Left kidney (tissue), 1 donor: ENCODE measurements at regions not wholly inside any gene's neighbourhood (a gene's known extent, or its start where the extent isn't known, plus 50 kb on each side); places are given as distances from the start of the nearest gene placed in this dataset.

Source experiments
- DNase-seq: peaks from one replicate; pipeline ENCODE4 v3.0.0-alpha.2; 2013

DNA sequence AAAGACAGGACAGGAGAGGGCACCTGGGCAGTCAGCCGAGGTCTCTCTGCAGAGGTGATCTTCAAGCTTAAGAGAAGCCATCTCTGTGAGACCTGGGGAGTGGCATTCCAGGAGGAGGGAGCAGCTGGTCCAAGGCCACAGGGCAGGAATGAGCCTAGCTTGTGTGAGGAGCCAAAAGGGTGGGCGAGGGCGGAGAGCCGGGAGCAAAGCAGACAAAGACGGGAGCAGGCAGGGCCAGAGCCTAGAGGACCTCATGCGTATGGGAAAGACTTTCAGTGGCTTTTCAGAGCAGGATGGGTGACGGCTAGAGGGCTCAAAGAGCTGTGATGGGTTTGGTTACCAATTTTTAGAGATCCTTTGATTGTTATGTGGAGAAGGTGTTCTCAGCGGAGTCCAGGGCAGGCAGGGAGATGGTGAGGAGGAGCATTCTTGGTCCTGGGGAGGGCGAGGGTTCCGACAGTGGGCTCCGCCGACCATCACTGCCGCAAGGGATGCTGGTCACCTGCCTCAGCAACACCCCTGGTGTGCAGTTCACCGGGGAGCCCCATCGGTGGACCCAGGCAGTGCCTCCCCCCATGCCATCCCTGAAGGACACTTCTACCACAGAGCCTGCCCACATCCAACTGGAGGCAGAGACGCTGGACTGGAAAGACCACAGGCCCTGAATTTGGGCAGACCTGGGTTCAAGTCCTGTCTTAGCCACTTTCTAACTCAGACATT lies 122.9 kb upstream of the IRF2BP2 start:
- DNase-seq = no peak

- DNase-seq = no peak
These were observed 122.3 kb upstream of the IRF2BP2 start for GRCh38 chr1:234732260-234732659.

GRCh38 chr1:234731569-234732085 lies 121.6 kb upstream of the IRF2BP2 start:
- no peak for DNase-seq

GRCh38 chr1:234730770-234731568 lies 121.0 kb upstream of the IRF2BP2 start:
- no peak for DNase-seq

DNA sequence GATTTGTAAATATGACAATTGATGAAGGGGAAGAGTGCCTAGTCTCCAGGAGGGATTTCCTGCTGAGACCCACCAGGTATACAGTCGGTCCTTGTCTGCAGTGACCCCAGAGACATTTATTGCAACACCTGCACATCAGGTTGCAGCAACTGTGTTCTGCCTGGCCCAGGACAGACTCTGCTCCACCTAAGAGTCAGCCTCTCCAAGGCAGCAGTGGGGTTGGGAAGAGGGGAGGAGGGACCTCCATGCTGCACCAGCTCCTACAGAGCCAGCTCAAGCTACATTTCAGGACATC lies 120.4 kb upstream of the IRF2BP2 start:
- DNase-seq = no peak

DNA sequence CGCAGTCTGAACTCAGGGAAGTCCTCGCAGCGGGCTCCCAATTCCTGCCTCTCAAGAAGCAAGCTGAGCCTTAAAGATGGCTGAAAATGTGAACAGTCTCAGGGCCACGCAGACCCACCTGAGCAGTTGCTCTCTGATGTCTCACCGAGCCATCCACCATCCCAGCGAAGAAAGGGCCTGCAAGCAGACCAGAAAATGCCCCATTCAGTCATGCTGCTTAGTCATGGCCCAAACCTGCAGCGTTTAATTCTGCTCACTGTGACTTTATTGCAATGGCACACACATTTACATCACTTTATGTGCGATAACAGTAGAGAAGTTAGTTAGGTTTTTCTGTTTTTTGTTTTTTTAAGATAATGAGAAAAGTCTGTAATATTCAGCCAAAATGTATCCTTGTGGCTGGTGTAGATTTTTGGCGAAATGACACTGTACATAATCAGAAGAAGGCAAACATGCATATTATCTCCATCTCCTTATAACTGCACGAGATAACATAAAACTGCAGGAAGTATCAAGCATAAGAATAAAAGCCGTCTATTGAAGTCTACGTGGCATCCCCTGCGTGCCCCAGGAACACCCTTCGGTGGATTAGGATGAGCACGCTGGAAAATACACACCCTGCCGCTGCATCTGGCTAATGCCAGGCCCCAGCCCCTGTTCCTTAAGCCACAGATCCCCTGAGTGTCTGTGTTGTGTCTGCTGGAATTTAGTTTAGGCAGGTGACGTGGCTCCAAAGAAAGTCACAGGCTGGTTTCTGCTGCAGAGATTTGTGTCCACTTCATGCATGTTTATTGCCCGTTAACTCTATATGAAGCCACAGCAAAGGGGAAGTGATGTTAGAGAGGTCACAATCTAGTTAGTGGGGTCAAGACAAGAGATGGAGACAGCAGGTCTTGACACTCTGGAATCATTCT lies 119.8 kb upstream of the IRF2BP2 start:
- no peak for DNase-seq

- no peak for DNase-seq
These were observed 118.8 kb upstream of the IRF2BP2 start for GRCh38 chr1:234728740-234729139.

DNA sequence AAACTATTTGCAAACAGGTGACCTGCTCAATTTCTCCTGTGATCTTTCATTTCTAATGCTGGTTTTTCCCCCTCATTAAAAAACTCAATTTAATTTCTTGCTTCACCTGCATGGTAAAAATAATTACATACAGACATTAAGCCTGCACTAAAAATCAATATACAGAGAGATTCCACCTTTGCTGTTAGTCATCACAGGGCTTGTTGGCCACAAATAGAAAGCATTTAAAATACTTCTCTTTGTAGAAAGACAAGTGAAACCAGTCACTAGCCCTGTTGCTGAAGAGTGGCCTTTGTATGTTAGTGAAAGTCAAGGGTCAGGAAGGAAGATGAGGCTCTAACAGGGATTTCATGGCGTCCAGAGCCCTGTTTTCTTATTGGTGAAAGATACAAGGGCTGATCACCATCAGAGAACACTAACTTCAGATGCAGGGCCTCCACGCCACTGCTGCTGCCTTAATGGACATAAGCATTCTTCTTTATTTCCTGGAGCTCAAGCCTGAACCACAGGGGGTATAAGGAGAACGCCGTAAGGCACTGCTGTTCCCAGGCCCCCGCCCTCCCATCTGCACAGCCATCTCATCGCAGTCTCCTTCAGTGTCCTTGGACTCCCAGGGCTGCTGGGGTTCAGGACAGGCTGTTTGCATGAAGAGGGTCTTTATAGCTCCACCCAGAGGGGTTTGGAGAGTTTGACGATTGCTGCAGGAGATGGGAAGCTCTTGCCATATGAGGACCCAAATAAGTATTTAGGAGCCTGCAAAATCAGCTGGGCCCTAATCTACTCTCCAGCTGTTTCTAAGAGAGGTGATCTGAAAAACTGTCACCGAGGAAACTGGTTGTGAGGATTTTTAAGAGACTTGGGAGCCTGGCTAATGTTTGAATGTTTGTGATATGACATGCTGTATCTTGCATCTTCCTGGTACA lies 117.3 kb upstream of the IRF2BP2 start:
- no peak for DNase-seq

DNA sequence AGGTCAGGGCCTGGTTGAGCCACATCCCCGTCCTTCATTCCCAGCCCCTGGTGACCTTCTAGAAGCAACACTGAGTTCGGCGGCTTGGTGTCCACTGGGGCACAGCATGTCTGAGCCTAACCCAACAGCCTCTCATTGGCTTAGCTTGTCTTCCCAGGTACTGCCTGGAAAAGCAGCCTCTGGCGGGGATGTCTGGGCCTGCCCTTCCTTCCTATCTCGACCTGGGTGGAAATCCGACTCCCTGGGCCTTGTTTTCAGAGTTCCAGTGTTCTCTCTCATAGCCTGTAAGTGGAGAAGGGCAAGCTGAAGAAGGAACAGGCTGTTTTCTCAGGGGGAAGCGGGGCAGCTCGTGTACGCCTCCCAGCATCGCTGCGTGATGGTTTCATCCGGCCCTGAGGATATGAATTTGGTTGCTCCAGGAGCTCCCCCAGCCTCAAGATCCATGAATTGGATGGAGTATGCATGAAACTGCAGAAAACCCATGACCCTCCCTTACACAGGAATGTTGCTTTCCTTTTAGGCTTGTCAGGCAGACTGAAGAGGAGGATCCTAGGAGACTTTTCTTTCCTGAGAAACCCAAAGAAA lies 116.5 kb upstream of the IRF2BP2 start:
- no peak for DNase-seq

DNA sequence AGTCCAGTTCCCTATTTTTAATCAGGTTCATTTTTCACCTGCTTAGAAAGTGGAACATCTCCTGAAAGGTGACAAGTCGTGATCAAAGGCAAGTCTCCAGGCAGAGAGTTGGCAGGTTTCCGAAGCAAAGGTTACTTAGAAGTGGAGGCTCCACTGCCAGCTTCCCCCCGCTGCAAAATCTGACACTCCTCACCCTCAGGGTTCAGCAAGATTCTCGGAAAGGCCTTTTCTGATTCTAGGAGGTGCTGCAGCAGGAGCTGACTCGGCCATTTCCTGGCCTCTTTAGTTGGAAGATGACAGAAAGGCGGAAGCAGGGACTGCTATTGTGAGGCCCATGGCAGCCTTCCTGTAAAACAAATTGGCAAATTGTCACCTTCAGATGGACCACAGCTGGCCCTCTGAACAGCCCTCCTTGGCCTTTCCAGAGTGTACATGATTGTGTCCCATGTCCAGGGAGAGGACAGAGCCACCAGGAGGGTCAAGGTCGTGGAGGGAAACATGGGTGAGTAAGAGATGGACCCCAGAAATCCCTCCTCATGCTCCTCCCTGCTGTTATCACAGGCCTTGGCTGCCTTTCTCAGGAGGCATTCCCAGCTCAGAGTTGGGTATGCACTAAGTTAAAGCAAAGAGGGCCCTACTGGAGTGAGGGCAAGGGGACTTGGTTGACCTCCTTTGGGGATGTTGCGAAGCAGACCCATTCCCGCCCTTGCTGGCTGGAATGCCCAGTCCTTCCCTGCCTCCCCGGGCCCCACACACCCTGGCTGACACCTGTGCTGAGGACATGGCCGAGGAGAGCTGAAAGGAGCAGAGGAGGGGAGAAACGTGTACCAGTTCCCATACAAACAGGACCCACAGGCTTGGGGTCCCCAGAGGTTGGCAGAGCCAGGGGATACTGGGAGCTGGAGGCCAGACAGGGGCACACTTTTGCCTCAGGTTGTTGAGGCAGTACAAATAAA lies 115.5 kb upstream of the IRF2BP2 start:
- DNase-seq = no peak

DNA sequence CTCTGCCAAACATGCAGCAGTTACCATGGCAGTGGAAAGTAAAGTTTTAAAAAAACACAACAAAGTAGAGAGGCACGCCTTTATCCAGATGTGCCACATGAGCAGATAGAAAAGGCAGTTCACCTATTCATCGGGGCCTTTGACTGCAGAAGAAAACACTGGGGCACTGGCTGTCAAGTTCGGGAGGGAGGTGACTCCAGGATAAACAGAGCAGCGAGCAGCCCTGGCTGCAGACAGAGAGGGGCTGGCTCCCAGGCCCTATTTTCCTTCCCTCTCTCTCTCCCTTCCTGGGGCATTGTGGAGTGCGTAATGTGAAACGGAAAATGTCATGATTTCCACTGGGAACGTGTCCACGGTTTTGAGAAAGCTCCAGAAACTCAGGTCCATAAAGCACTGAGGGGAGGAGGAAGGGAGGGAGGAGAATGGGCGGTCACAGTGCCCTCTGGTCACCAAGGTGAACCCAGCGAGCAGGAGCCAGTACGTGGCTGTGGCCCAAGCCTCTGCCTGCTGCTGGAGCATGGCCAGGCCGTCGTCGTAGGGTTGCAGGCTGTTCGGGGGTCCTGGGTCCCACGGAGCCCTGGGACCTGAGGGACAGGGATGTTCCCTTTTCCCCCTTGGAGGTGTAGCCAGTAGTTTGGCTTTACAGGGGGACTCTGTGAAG lies 114.7 kb upstream of the IRF2BP2 start:
- no peak for DNase-seq

GRCh38 chr1:234722904-234723720 lies 113.1 kb upstream of the IRF2BP2 start:
- peak; percentile 73 for DNase-seq

- no peak for DNase-seq
These were observed 112.3 kb upstream of the IRF2BP2 start for GRCh38 chr1:234722270-234722704.

DNA sequence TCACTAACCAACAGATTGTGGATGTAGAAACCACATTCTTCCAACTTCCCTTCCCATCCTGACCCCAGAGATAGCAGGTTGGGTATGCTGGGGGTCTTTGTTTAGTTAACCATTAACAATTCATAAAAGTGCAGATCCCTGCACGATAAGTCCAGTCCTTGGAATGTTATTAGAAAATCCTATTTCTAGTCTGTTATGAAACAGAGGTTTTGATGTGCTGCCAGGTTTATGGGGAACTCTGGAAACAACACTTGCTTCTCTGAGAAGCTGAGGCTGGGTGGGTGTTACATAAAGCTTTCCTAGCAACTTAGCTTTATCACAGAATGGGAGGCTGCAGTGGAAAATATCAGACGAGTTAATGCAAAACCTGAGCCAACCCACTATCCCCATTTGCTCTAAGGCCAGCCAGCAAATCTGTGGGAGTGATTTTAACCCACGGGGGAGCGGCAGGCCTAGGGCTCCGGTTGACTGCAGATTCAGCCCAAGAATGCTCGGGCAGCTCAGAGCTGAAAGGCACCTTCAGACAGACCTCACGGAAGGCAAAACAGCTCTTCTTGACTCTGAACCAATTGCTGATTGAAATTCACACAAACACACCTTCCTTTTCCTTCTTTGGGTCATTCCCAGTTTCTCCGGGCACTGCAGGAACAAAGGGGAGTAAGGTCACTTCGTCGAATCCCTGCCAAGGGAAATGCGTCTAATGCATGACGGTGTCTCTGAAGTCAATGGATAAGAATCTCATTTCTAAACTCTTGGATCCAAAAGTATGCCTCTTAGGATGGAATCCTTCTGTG lies 111.7 kb upstream of the IRF2BP2 start:
- DNase-seq = peak; percentile 85

GRCh38 chr1:234720709-234721441 lies 110.9 kb upstream of the IRF2BP2 start:
- no peak for DNase-seq

DNA sequence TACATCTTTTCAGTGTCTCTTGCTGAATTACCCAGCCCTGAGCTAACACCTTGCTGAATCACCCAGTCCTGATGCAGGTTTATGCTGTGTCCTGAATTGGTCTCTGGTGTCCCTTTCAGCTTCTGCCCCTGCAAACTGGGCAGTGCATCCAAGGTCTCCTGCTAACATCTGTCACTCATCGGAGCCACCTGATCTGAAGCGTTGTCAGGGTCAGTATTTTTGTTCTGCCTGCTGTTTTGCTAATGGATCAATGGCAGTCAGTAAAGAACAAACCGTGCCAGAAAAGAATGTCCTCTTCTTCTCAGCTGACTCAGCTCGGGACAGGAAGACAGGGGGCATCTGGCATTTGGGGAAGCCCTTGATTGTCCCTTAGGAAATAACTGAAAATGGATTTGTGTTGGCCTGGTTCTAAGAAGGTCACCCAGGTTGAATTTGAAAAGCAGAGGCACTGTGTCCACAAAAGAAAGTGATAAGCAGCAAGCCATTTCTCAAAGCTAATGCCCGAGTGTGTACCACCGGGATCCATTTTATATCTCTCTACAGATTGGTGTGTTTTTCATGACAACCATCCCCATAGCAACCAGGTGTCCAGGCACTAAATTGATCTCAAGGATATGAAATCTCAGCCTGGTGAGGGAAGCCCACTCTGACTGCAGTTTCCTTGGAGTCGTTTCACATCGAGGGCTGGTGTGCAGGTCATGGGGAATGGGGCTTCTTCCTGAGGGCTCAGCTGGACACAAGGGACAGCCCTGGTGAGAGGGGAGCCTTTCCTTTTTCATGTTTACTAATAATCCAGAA lies 109.7 kb upstream of the IRF2BP2 start:
- no peak for DNase-seq
